Nephron progenitor cell (in vitro differentiated cells): ENCODE measurements at regions not wholly inside any gene's neighbourhood (a gene's known extent, or its start where the extent isn't known, plus 50 kb on each side); places are given as distances from the start of the nearest gene placed in this dataset.

Source experiments
- DNase-seq: peaks from one replicate; pipeline ENCODE4 v3.0.0; 2021
- H3K27ac Mint-ChIP-seq: 2 replicates; pipeline ENCODE4 v1.8.0; 2021; ENCODE audit warnings: mild to moderate bottlenecking, moderate library complexity, mixed read lengths
- H3K27me3 Mint-ChIP-seq: 2 replicates; pipeline ENCODE4 v1.8.0; 2021; ENCODE audit warnings: mild to moderate bottlenecking, low read depth, mixed read lengths; ENCODE audit not compliant: poor library complexity
- H3K36me3 Mint-ChIP-seq: 2 replicates; pipeline ENCODE4 v1.8.0; 2021; ENCODE audit warnings: low read depth, mixed read lengths
- H3K4me1 Mint-ChIP-seq: 2 replicates; pipeline ENCODE4 v1.8.0; 2021; ENCODE audit warnings: mixed read lengths
- H3K4me3 Mint-ChIP-seq: 2 replicates; pipeline ENCODE4 v1.8.0; 2021; ENCODE audit warnings: mild to moderate bottlenecking, moderate library complexity, mixed read lengths
- H3K9me3 Mint-ChIP-seq: 2 replicates; pipeline ENCODE4 v1.8.0; 2021; ENCODE audit warnings: mild to moderate bottlenecking, moderate library complexity, mixed read lengths
- CTCF ChIP-seq: fragments of 200-600 bp; sonication (generic); IDR thresholded peaks from 2 replicates; pipeline ENCODE4 v1.5.0; 2021; ENCODE audit warnings: antibody characterized with exemption

DNA sequence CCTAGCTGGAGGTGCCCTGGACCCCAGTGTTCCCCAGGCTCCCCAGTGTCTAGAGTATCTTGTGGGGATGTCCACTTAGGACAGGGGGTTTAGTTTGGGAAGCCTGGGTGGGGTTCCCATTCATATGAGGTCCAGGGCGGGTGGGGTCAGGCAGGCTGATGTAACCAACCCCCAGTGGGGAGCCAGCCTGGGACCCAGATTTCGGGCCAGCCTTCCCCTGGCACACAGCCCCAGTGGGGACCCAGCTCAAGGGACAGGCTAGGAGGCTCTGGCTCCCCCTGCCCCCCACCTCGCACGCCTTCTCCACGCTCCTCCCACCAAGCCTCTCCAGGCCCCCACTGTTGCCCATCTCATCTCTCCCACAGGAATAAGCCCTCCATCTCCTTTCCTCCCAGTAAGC lies 323.5 kb downstream of the UACA start:
- no peak overlapping the region for H3K4me3 Mint-ChIP-seq
- DNase-seq, result no peak
- H3K9me3 Mint-ChIP-seq, result no peaks in the 10 kb centered on the region
- peaks cover 49% of the 10 kb centered on the region for H3K4me1 Mint-ChIP-seq
- no peak overlapping the region for H3K27ac Mint-ChIP-seq
- TF ChIP-seq CTCF, result no peak
- H3K27me3 Mint-ChIP-seq, result peaks cover 40% of the 10 kb centered on the region
- no peaks in the 10 kb centered on the region for H3K36me3 Mint-ChIP-seq

- TF ChIP-seq CTCF, result no peak
- Mint-ChIP-seq H3K27me3 (peaks cover 35% of the 10 kb centered on the region), H3K36me3 (no peaks in the 10 kb centered on the region), H3K27ac (no peak overlapping the region), H3K4me1 (peaks cover 50% of the 10 kb centered on the region), H3K4me3 (no peak overlapping the region), H3K9me3 (no peaks in the 10 kb centered on the region)
- no peak for DNase-seq
Observed at GRCh38 chr15:70439304-70439877, 324.0 kb downstream of the UACA start.

- no peak overlapping the region for H3K27ac Mint-ChIP-seq
- DNase-seq, result no peak
- peaks cover 31% of the 10 kb centered on the region for H3K27me3 Mint-ChIP-seq
- no peak overlapping the region for H3K4me3 Mint-ChIP-seq
- peaks cover 52% of the 10 kb centered on the region for H3K4me1 Mint-ChIP-seq
- no peaks in the 10 kb centered on the region for H3K9me3 Mint-ChIP-seq
- no peak for TF ChIP-seq CTCF
- no peaks in the 10 kb centered on the region for H3K36me3 Mint-ChIP-seq
Observed at GRCh38 chr15:70438776-70439175, 324.6 kb downstream of the UACA start.

GRCh38 chr15:70437882-70438451 lies 325.4 kb downstream of the UACA start:
- Mint-ChIP-seq H3K4me3 (no peak overlapping the region), H3K27ac (no peak overlapping the region), H3K36me3 (no peaks in the 10 kb centered on the region), H3K4me1 (peaks cover 52% of the 10 kb centered on the region), H3K27me3 (peaks cover 23% of the 10 kb centered on the region), H3K9me3 (no peaks in the 10 kb centered on the region)
- no peak for TF ChIP-seq CTCF
- DNase-seq, result no peak

- H3K4me3 Mint-ChIP-seq, result no peak overlapping the region
- no peaks in the 10 kb centered on the region for H3K36me3 Mint-ChIP-seq
- no peak for DNase-seq
- peaks cover 15% of the 10 kb centered on the region for H3K27me3 Mint-ChIP-seq
- no peak overlapping the region for H3K27ac Mint-ChIP-seq
- H3K4me1 Mint-ChIP-seq, result peaks cover 55% of the 10 kb centered on the region
- TF ChIP-seq CTCF, result no peak
- H3K9me3 Mint-ChIP-seq, result no peaks in the 10 kb centered on the region
Observed at GRCh38 chr15:70437089-70437488, 326.3 kb downstream of the UACA start.

- DNase-seq, result no peak
- TF ChIP-seq CTCF, result no peak
- H3K9me3 Mint-ChIP-seq, result no peaks in the 10 kb centered on the region
- H3K27ac Mint-ChIP-seq, result no peak overlapping the region
- H3K36me3 Mint-ChIP-seq, result no peaks in the 10 kb centered on the region
- H3K4me1 Mint-ChIP-seq, result peaks cover 57% of the 10 kb centered on the region
- no peak overlapping the region for H3K4me3 Mint-ChIP-seq
- H3K27me3 Mint-ChIP-seq, result peaks cover 11% of the 10 kb centered on the region
Observed at GRCh38 chr15:70436428-70436827, 326.9 kb downstream of the UACA start.
